Suppressor macrophage treated with lipopolysaccharide for 4 hours (primary cell): ENCODE measurements at regions not wholly inside any gene's neighbourhood (a gene's known extent, or its start where the extent isn't known, plus 50 kb on each side); places are given as distances from the start of the nearest gene placed in this dataset.
"Not testable (repeated sequence)": the region's sequence is repeated elsewhere in the genome, so short reads cannot be mapped to it uniquely, and the experiment has no call there.

ENCODE experiments used
- DNase-seq: peaks from one replicate; pipeline ENCODE4 v3.0.0-alpha.2; 2020

- DNase-seq, result no peak
Measured at GRCh38 chr6:133802861-133803260, 86.1 kb upstream of the TCF21 start.

GRCh38 chr6:133804265-133804664, 84.6 kb upstream of the TCF21 start:
- no peak for DNase-seq

- DNase-seq, result no peak
Measured at GRCh38 chr6:133805876-133806275, 83.0 kb upstream of the TCF21 start.

GRCh38 chr6:133806382-133807140, 82.4 kb upstream of the TCF21 start:
- peak; percentile 39 for DNase-seq

GRCh38 chr6:133807501-133807900, 81.4 kb upstream of the TCF21 start:
- no peak for DNase-seq

GRCh38 chr6:133809406-133809805, 79.5 kb upstream of the TCF21 start:
- peak; percentile 1 for DNase-seq

- DNase-seq, result no peak
Measured at GRCh38 chr6:133811557-133811956, 77.4 kb upstream of the TCF21 start.

GRCh38 chr6:133812446-133812845, 76.5 kb upstream of the TCF21 start:
- not testable (repeated sequence) for DNase-seq

GRCh38 chr6:133814238-133814637, 74.7 kb upstream of the TCF21 start:
- no peak for DNase-seq

- peak; percentile 2 for DNase-seq
Measured at GRCh38 chr6:133814797-133815196, 74.1 kb upstream of the TCF21 start.

GRCh38 chr6:133815313-133815712, 73.6 kb upstream of the TCF21 start:
- no peak for DNase-seq

- DNase-seq, result no peak
Measured at GRCh38 chr6:133816171-133816570, 72.7 kb upstream of the TCF21 start.

GRCh38 chr6:133817460-133818047, 71.4 kb upstream of the TCF21 start:
- DNase-seq, result peak; percentile 5

- no peak for DNase-seq
Measured at GRCh38 chr6:133818320-133818719, 70.6 kb upstream of the TCF21 start.

GRCh38 chr6:133820208-133820607, 68.7 kb upstream of the TCF21 start:
- no peak for DNase-seq

- no peak for DNase-seq
Measured at GRCh38 chr6:133827766-133828165, 61.1 kb upstream of the TCF21 start.

GRCh38 chr6:133833949-133834359, 55.0 kb upstream of the TCF21 start:
- no peak for DNase-seq

GRCh38 chr6:133834472-133835170, 54.3 kb upstream of the TCF21 start:
- peak; percentile 1 for DNase-seq

- DNase-seq, result no peak
Measured at GRCh38 chr6:133835901-133836300, 53.0 kb upstream of the TCF21 start.

GRCh38 chr6:133837801-133838349, 51.0 kb upstream of the TCF21 start:
- peak; percentile 73 for DNase-seq
